HG02798 (cell line): ENCODE measurements at regions not wholly inside any gene's neighbourhood (a gene's known extent, or its start where the extent isn't known, plus 50 kb on each side); places are given as distances from the start of the nearest gene placed in this dataset.

ENCODE experiments used
- ATAC-seq: cut with Tn5 transposase; IDR thresholded peaks from one replicate; pipeline ENCODE4 v1.9.1; 2021; ENCODE audit warnings: mild to moderate bottlenecking; ENCODE audit not compliant: unreplicated experiment, poor library complexity

- no peak for ATAC-seq
These were observed 182.6 kb upstream of the ELL2 start for GRCh38 chr5:96144289-96144688.

GRCh38 chr5:96143450-96143849, 181.8 kb upstream of the ELL2 start:
- no peak for ATAC-seq

DNA sequence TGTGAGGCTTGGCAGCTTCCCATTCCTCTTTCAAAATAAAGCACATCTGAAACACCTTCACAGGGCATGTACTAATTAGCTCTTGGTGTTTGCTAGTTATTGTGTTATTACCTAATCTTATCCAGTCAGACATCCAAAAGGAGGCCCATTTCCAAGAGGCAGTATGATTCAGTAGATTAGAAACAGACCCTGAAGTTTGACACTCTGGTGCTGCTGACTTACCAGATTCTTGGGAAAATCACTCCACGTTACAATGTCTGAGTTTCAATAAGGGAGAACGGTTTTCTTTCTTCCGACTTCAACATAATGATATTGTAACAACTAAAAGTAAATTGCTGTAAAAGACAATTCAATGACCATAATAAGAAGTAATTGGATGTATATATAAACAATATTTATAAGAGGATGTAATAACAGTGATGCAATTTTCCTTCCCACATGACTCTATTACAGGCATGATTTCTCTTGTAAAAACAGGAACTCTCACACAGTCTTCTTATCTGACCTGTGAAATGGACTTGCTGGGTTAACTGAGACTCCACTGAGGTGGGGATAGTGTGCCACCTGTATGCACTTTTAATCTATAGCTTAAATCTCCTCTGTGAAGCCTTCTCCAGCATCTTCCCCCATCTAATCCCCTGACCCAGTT, 181.3 kb upstream of the ELL2 start:
- ATAC-seq = no peak

- no peak for ATAC-seq
These were observed 180.6 kb upstream of the ELL2 start for GRCh38 chr5:96142184-96142781.

DNA sequence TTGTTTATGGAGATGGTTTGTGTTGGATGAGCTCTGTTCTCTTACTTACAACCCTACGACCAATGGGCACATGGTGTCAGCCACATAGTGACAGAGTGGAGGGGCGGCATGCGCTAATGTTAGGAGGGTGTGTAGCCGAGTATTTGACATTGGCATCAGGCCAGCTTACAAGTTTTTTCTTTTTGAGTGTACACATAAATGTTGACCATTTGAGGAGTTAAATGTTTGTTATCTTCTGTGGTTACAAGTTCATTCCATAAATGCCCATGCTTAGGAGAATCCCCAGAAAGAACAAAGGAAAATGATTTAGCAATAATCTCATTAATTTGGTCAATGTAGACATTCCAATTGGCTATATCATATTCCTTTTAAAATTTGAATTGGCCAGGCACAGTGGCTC, 180.1 kb upstream of the ELL2 start:
- no peak for ATAC-seq

DNA sequence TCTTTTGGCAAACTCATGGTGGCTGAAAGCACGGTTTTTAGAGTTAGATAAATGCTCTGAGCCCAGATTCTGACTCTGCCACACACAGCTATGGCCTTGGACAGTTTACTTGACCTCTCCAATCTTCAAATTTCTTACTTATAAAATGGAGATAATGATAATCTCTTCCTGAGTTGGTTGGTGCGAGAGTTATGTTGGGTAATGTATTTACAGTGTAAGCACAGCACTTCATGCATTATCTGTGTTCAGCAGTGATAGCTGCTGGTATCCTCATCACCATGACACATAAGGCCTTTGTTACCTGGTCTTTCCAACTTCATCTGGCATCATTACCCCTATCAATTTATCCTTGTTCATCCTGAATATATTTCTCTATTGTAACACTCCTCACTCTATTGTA, 178.8 kb upstream of the ELL2 start:
- no peak for ATAC-seq

GRCh38 chr5:96140084-96140483, 178.4 kb upstream of the ELL2 start:
- no peak for ATAC-seq

DNA sequence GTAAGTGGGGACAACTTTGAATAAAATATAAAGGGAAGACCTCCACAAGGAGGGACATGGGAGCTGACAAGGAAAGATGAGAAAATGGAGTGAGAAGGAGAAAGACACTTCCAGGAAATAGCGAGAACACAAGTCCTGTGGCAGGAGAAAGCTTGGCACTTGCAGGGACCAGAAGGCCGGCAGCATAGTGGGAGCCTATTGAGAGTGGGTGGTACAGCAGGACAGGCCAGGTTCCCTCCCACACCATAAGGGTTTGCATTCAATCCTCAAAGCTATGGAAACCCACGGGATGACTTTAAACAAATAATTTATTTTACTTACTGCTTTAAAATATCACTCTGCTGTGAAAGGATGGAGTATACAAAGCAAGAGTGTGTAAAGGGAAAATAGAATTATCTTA, 173.2 kb upstream of the ELL2 start:
- no peak for ATAC-seq

- ATAC-seq = no peak
These were observed 171.9 kb upstream of the ELL2 start for GRCh38 chr5:96133341-96134079.

- ATAC-seq = no peak
These were observed 167.6 kb upstream of the ELL2 start for GRCh38 chr5:96129276-96129675.

- ATAC-seq = no peak
These were observed 166.7 kb upstream of the ELL2 start for GRCh38 chr5:96128204-96128864.

DNA sequence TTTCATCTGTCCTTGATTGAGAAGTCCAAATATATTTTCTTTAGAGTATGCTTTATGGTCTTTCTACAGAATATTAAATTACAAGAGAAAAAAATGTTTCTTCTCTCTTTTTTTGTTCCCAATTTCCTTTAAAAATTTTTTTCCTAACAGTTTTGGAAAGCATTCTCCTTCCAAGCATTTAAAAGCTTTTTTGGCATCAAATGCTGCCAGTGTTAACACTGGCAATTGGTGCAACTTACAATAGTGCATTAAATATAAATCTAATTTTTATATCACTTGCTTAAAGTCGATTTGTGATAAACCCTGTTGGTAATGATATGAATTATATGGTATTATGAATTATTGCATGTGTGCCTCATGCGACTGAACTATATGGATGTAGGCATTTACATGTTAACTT, 165.9 kb upstream of the ELL2 start:
- ATAC-seq = no peak

DNA sequence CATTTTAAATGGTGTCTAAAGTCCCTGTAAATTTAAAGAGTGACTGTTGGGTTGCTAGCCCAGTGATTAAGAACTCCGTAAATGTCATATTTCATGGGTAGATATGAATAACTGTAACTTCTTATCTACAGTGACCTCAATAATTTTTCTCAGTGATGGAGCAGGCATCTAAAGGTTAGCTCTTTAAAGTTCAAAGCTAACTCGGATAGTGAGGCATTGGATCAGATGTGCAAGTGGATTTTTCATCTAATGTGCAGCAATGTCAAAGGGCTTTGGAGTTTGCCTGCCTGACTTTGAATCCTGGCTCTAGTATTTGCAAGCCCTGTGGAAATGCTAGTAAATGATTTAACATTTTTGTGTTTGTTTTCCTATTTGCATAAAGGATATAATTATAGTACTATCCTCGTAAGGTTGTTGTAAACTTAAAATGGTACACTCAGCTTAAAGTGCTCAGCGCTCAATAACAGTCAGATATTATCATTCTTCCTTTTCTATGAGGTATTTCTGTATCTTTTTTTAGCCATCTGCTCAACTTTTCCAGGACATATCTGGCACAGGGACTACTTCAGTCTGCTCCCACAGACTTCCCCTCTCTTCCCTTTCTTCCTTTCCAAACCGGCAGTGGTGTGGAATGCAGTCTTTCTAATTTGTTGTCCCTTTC, 163.7 kb upstream of the ELL2 start:
- no peak for ATAC-seq

GRCh38 chr5:96124589-96124988, 162.9 kb upstream of the ELL2 start:
- ATAC-seq = no peak

GRCh38 chr5:96123418-96123817, 161.8 kb upstream of the ELL2 start:
- no peak for ATAC-seq

- no peak for ATAC-seq
These were observed 159.7 kb upstream of the ELL2 start for GRCh38 chr5:96121364-96121763.

GRCh38 chr5:96120120-96120519, 158.5 kb upstream of the ELL2 start:
- no peak for ATAC-seq

- ATAC-seq = no peak
These were observed 156.4 kb upstream of the ELL2 start for GRCh38 chr5:96117771-96118651.

DNA sequence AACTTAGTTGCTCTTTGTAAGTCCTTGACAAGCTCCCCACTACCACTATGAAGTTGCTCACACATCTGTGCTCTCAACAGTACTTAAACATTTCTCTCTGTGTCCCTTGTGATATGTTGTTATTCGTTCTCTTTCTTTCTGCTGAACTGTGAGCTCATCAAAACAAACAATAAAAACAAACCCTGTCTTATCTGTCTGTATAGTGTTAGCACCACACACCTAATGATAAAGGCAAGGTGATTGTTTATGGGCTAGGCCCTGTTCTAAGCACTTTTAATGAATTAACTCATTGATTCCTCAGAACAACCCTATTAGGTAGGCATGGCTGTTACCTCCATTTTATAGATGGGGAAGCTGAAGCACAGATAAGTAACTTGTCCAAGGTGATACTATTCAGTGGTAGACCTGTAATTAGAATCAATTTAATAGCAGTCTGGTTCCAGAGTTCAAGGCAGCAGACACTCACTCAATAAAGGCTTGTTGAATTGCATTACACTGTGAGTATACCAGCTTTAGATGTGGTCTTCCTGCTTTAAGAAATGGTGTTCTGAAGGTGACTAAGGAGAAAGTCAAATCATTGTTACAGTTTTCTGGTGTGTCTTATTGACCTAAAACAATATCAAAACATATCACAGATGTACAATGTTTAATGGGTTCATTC, 153.6 kb upstream of the ELL2 start:
- no peak for ATAC-seq
